Heart right ventricle (tissue), 16 donors: ENCODE measurements at regions not wholly inside any gene's neighbourhood (a gene's known extent, or its start where the extent isn't known, plus 50 kb on each side); places are given as distances from the start of the nearest gene placed in this dataset.

Experiments
- ATAC-seq, 8 donors: fragments of 200-7000 bp; cut with Tn5 transposase; one replicate each; pipeline ENCODE4 v1.9.1; 2020; ENCODE audit warnings: mild to moderate bottlenecking in 8 of 8, moderate library complexity in 8 of 8, moderate number of reproducible peaks in 1 of 8
- DNase-seq, 2 donors: peaks; one replicate each; pipeline ENCODE4 v3.0.0-alpha.2; 2020
- H3K27ac ChIP-seq, 10 donors: fragments of 200-600 bp; sonication (generic) in 2 of 10; one replicate each; pipeline versions ENCODE4 v1.5.0 to v1.8.0; 2020 to 2022; ENCODE audit warnings: mild to moderate bottlenecking in 3 of 10
- H3K27me3 ChIP-seq, 7 donors: fragments of 200-600 bp; one replicate each; pipeline ENCODE4 v1.8.0; 2021 to 2022; ENCODE audit warnings: mild to moderate bottlenecking in 2 of 7
- H3K36me3 ChIP-seq, 9 donors: fragments of 200-600 bp; sonication (generic) in 1 of 9; one replicate each; pipeline versions ENCODE4 v1.5.0 to v1.8.0; 2020 to 2022; ENCODE audit warnings: mild to moderate bottlenecking in 2 of 9
- H3K4me1 ChIP-seq, 9 donors: fragments of 200-600 bp; sonication (generic) in 1 of 9; one replicate each; pipeline versions ENCODE4 v1.5.0 to v1.8.0; 2020 to 2022; ENCODE audit warnings: mild to moderate bottlenecking in 4 of 9
- H3K4me3 ChIP-seq, 10 donors: fragments of 200-600 bp; sonication (generic) in 2 of 10; one replicate each; pipeline versions ENCODE4 v1.5.0 to v1.8.0; 2020 to 2022; ENCODE audit warnings: mild to moderate bottlenecking in 7 of 10, moderate library complexity in 2 of 10
- H3K9me3 ChIP-seq, 11 donors: fragments of 200-600 bp in 10 of 11; sonication (generic) in 2 of 11; one replicate each; pipeline versions ENCODE4 v1.5.0 to v1.8.0; 2013 to 2022; ENCODE audit warnings: mild to moderate bottlenecking in 2 of 11, control low read depth in 1 of 11, moderate library complexity in 1 of 11
- CTCF ChIP-seq, 9 donors: fragments of 200-600 bp; sonication (generic) in 2 of 9; IDR thresholded peaks; one replicate each; pipeline versions ENCODE4 v1.5.0 to v1.8.0; 2021 to 2022; ENCODE audit warnings: antibody characterized with exemption in 9 of 9, mild to moderate bottlenecking in 5 of 9, moderate library complexity in 1 of 9
- WGBS, 2 donors: extraction: QIAGEN DNeasy Blood & Tissue Kit; methylation state at CpG; one replicate each; pipeline ENCODE4 v1.1.7; 2013; ENCODE audit warnings: inconsistent platforms in 1 of 2; 5-methylcytosine and 5-hydroxymethylcytosine counted together
- intact Hi-C, 10 donors: fragments of 100-400 bp; cut with DNase I; formaldehyde crosslinking; loops; one replicate each; pipeline versions ENCODE4 v1.11.1 to v1.14.2; 2022
- donor health status: Arrhythmogenic right ventricular cardiomyopathy.
- donor health status: ischemic (EF 13 %, LVEDD 7.1; RV severe dilation, severe dysfunction).
- donor health status: healthy with polysubstance abuse.
- donor health status: DM: no; HTN: yes; CAD: no.
- donor health status: DM: no; HTN: no; CAD: no.
- donor health status: ischemic (EF 25% LVEDD 6.9; RV normal size, moderate dysfunction).
- donor health status: ischemic (EF 25% LVEDD 5.7; RV mildly dilated, moderate dysfunction).
- donor health status: healthy.
- donor health status: DM: yes; HTN: yes; CAD: no.
- donor health status: Ischemic cardiomyopathy.
- donor health status: ischemic (EF 35%, LVEDD 5.7; RV mildly dilated, moderate dysfunction).
- donor health status: nonischemic (EF 11% LVEDD 7.7; RV severe dilation, severe dysfunction).
- donor health status: DM: yes; HTN: yes; CAD: no.
- donor health status: PGD.
- donor health status: ischemic (EF 29% LVEDD 5.4; RV normal size, mild dysfunction).
- donor health status: nonischemic (EF 23%, LVEDD 6.1; RV moderate dilation, normal function).

GRCh38 chr6:40897390-40898003 lies 141.5 kb downstream of the UNC5CL start:
- H3K27me3 ChIP-seq, result no peaks in the 10 kb centered on the region
- no peak for TF ChIP-seq CTCF (IDR thresholded peaks at IDR 0.05)
- intact Hi-C loops, result loop anchor here in 7 of 10 donors (5.0 kb wide), 4 partner anchors 125 to 170 kb away; no protein-coding TSS in a partner anchor
- WGBS, 2 donors, result 93 to 95% methylated on average over 10 of the region's 10 CpGs
- H3K27ac ChIP-seq, result peak overlapping the region in 5 of 10 donors; percentile 46 to 92 (median 51)
- no peak for ATAC-seq
- DNase-seq, result no peak
- H3K4me1 ChIP-seq, result peaks cover 0 to 57% (median 30%) of the 10 kb centered on the region in 9 donors
- H3K4me3 ChIP-seq, result no peak overlapping the region
- H3K9me3 ChIP-seq, result no peaks in the 10 kb centered on the region
- H3K36me3 ChIP-seq, result no peaks in the 10 kb centered on the region

GRCh38 chr6:40896696-40897095 lies 142.3 kb downstream of the UNC5CL start:
- 51 to 57% methylated on average over 3 of the region's 3 CpGs for WGBS, 2 donors

GRCh38 chr6:40894962-40895799 lies 143.8 kb downstream of the UNC5CL start:
- peak; percentile 24 to 70 (median 58) for TF ChIP-seq CTCF (IDR thresholded peaks at IDR 0.05)
- ATAC-seq, result peak; percentile 53 to 88 (median 83)
- intact Hi-C loops, result loop anchor here in 8 of 10 donors (1.0 to 5.0 kb wide), 7 partner anchors 127 to 172 kb away; no protein-coding TSS in a partner anchor
- 33 to 41% methylated on average over 14 of the region's 14 CpGs for WGBS, 2 donors
- peak; percentile 56 to 67 for DNase-seq
- no peaks in the 10 kb centered on the region for H3K9me3 ChIP-seq
- no peaks in the 10 kb centered on the region for H3K36me3 ChIP-seq
- H3K27ac ChIP-seq, result peak overlapping the region in 6 of 10 donors; percentile 8 to 92 (median 44)
- no peaks in the 10 kb centered on the region for H3K27me3 ChIP-seq
- no peak overlapping the region for H3K4me3 ChIP-seq
- peaks cover 0 to 36% (median 18%) of the 10 kb centered on the region in 9 donors for H3K4me1 ChIP-seq

More at GRCh38 chr6:40896696-40897095, 142.3 kb downstream of the UNC5CL start:
- DNase-seq, result no peak
- Histone ChIP-seq H3K9me3 (no peaks in the 10 kb centered on the region), H3K4me3 (no peak overlapping the region), H3K36me3 (no peaks in the 10 kb centered on the region), H3K4me1 (peaks cover 0 to 49% (median 25%) of the 10 kb centered on the region in 9 donors), H3K27me3 (no peaks in the 10 kb centered on the region), H3K27ac (peak overlapping the region in 5 of 10 donors; percentile 11 to 92 (median 51))
- no peak for ATAC-seq
- intact Hi-C loops, result loop anchor here in 7 of 10 donors (5.0 kb wide), 4 partner anchors 126 to 171 kb away; no protein-coding TSS in a partner anchor
- TF ChIP-seq CTCF (IDR thresholded peaks at IDR 0.05), result no peak

- no peak for TF ChIP-seq CTCF (IDR thresholded peaks at IDR 0.05)
- no peak for DNase-seq
- Histone ChIP-seq H3K9me3 (no peaks in the 10 kb centered on the region), H3K4me3 (no peak overlapping the region), H3K27ac (no peak overlapping the region), H3K4me1 (peaks cover 0 to 26% (median 15%) of the 10 kb centered on the region in 9 donors), H3K27me3 (no peaks in the 10 kb centered on the region), H3K36me3 (no peaks in the 10 kb centered on the region)
- intact Hi-C loops, result no loop called here
- no peak for ATAC-seq
- WGBS, 2 donors, result 88 to 92% methylated on average over 7 of the region's 7 CpGs
Observed at GRCh38 chr6:40893021-40893420, 146.0 kb downstream of the UNC5CL start.
